HepG2 (cell line): ENCODE measurements at regions not wholly inside any gene's neighbourhood (a gene's known extent, or its start where the extent isn't known, plus 50 kb on each side); places are given as distances from the start of the nearest gene placed in this dataset.

ENCODE experiments used
- BCLAF1 ChIP-seq: fragments of 450-650 bp; IDR thresholded peaks from 2 replicates; pipeline ENCODE4 v1.6.1; 2017; ENCODE audit warnings: mild to moderate bottlenecking
- TFE3 ChIP-seq: IDR thresholded peaks from 2 replicates; pipeline ENCODE4 v1.6.1; 2016
- TSC22D2 ChIP-seq: sonication (generic); formaldehyde crosslinking; IDR thresholded peaks from 2 replicates; pipeline ENCODE4 v1.5.1; 2020; ENCODE audit warnings: missing genetic modification reagents, mild to moderate bottlenecking, borderline replicate concordance
- ZNF567 ChIP-seq: sonication (generic); formaldehyde crosslinking; IDR thresholded peaks from 2 replicates; pipeline ENCODE4 v1.8.1; 2023; ENCODE audit warnings: mild to moderate bottlenecking, missing genetic modification reagents, borderline replicate concordance

GRCh38 chr1:217053676-217054075, 330.4 kb upstream of the ESRRG start:
- no peak for TF ChIP-seq TFE3 (CRISPR knock-in tag)
- no peak for TF ChIP-seq BCLAF1
- TF ChIP-seq ZNF567 (CRISPR knock-in tag), result no peak
- TF ChIP-seq TSC22D2 (CRISPR knock-in tag), result no peak
